B cell (primary cell): ENCODE measurements at regions not wholly inside any gene's neighbourhood (a gene's known extent, or its start where the extent isn't known, plus 50 kb on each side); places are given as distances from the start of the nearest gene placed in this dataset.

ENCODE experiments used
- ATAC-seq: fragments of 200-7000 bp; cut with Tn5 transposase; one replicate; pipeline ENCODE4 v1.10.0; 2021; ENCODE audit warnings: low read depth, mild to moderate bottlenecking, moderate number of reproducible peaks, moderate library complexity
- CTCF ChIA-PET: fragments of 350-600 bp; sonication (Branson Sonifier 250); formaldehyde crosslinking; loops from one replicate; lab custom pipeline; 2021; ENCODE audit warnings: antibody characterized with exemption, inconsistent platforms; lab: Charles Lee
- POLR2A ChIA-PET: fragments of 350-600 bp; sonication (Branson Sonifier 250); formaldehyde crosslinking; loops from one replicate; lab custom pipeline; 2021; ENCODE audit warnings: antibody characterized with exemption; lab: Charles Lee
- DNase-seq: peaks from one replicate; pipeline ENCODE4 v3.0.0; 2013
- H2AFZ ChIP-seq: 2 replicates; pipeline ENCODE4 v1.6.1; 2012; ENCODE audit warnings: mild to moderate bottlenecking, low read depth, low read length; ENCODE audit not compliant: insufficient read depth, poor library complexity, severe bottlenecking
- H3K27ac ChIP-seq, 2 donors: 1 replicate in 1 of 2; 2 replicates in 1 of 2; pipeline ENCODE4 v1.5.1; 2012 to 2013; ENCODE audit warnings: low read length in 2 of 2, mild to moderate bottlenecking in 2 of 2, moderate library complexity in 1 of 2
- H3K27me3 ChIP-seq, 4 experiments: fragments of 200-600 bp in 1 of 4; sonication (generic) in 1 of 4; replicated peaks in 1 of 4; 1 replicate in 2 of 4; 2 replicates in 2 of 4; pipeline versions ENCODE4 v1.6.1 to v1.7.0; 2013 to 2016; ENCODE audit warnings: low read length in 3 of 4, mild to moderate bottlenecking in 2 of 4, mixed read lengths in 1 of 4, moderate library complexity in 1 of 4; ENCODE audit not compliant: insufficient read depth in 4 of 4, control insufficient read depth in 3 of 4; ENCODE audit errors: control extremely low read depth in 1 of 4
- H3K36me3 ChIP-seq, 2 experiments: replicated peaks in 1 of 2; 1 replicate in 1 of 2; 2 replicates in 1 of 2; pipeline versions ENCODE4 v1.6.1 to v1.7.1; 2013; ENCODE audit warnings: low read length in 1 of 2; ENCODE audit not compliant: insufficient read depth in 2 of 2, control insufficient read depth in 1 of 2; ENCODE audit errors: control extremely low read depth in 1 of 2, extremely low read depth in 1 of 2
- H3K4me1 ChIP-seq, 2 donors: fragments of 200-600 bp in 1 of 2; sonication (generic) in 1 of 2; 1 replicate in 1 of 2; 2 replicates in 1 of 2; pipeline versions ENCODE4 v1.5.1 to v1.6.1; 2013 to 2017; ENCODE audit warnings: low read length in 2 of 2; ENCODE audit not compliant: control insufficient read depth in 2 of 2, insufficient read depth in 2 of 2
- H3K4me2 ChIP-seq: replicated peaks from 2 replicates; pipeline ENCODE3; 2012; ENCODE audit warnings: mild to moderate bottlenecking, low read depth, low read length; ENCODE audit not compliant: poor library complexity, severe bottlenecking
- H3K4me3 ChIP-seq, 5 experiments: fragments of 200-600 bp in 1 of 5; sonication (generic) in 1 of 5; 1 replicate in 3 of 5; 2 replicates in 2 of 5; pipeline versions ENCODE4 v1.5.1 to v1.7.0; 2011 to 2016; ENCODE audit warnings: low read length in 4 of 5, mild to moderate bottlenecking in 4 of 5, low read depth in 2 of 5, control low read depth in 1 of 5, moderate library complexity in 1 of 5; ENCODE audit not compliant: insufficient read depth in 1 of 5; ENCODE audit errors: control extremely low read depth in 1 of 5, extremely low read depth in 1 of 5
- H3K79me2 ChIP-seq: fragments of 200-600 bp; sonication (generic); one replicate; pipeline ENCODE4 v1.6.0; 2016; ENCODE audit warnings: low read length; ENCODE audit not compliant: control insufficient read depth, insufficient read depth
- H3K9ac ChIP-seq: fragments of 200-600 bp; sonication (generic); 2 replicates; pipeline ENCODE4 v1.6.1; 2017; ENCODE audit warnings: mild to moderate bottlenecking, low read length, moderate library complexity
- H3K9me3 ChIP-seq, 3 donors: one replicate each; pipeline versions ENCODE4 v1.6.1 to v1.7.1; 2013; ENCODE audit warnings: low read length in 2 of 3; ENCODE audit not compliant: control insufficient read depth in 2 of 3, insufficient read depth in 1 of 3; ENCODE audit errors: control extremely low read depth in 1 of 3
- H4K20me1 ChIP-seq: 2 replicates; pipeline ENCODE4 v1.6.0; 2012; ENCODE audit warnings: mild to moderate bottlenecking, low read length; ENCODE audit not compliant: insufficient read depth, control insufficient read depth, poor library complexity, severe bottlenecking
- H3K27ac Mint-ChIP-seq: one replicate; pipeline ENCODE4 v1.8.0; 2021; ENCODE audit warnings: mixed read lengths
- H3K27me3 Mint-ChIP-seq: one replicate; pipeline ENCODE4 v1.8.0; 2021; ENCODE audit warnings: mixed read lengths
- H3K4me1 Mint-ChIP-seq: one replicate; pipeline ENCODE4 v1.8.0; 2021; ENCODE audit warnings: mixed read lengths
- H3K4me3 Mint-ChIP-seq: one replicate; pipeline ENCODE4 v1.8.0; 2021; ENCODE audit warnings: mixed read lengths
- H3K9me3 Mint-ChIP-seq: one replicate; pipeline ENCODE4 v1.8.0; 2022; ENCODE audit warnings: mixed read lengths; ENCODE audit not compliant: insufficient read depth
- CTCF ChIP-seq: fragments of 200-600 bp; IDR thresholded peaks from one replicate; pipeline ENCODE4 v1.8.0; 2022; ENCODE audit warnings: antibody characterized with exemption, mild to moderate bottlenecking
- EZH2 ChIP-seq: IDR thresholded peaks from 2 replicates; pipeline ENCODE4 v1.6.1; 2012; ENCODE audit warnings: borderline replicate concordance, low read depth, mild to moderate bottlenecking, moderate library complexity, low read length; ENCODE audit not compliant: insufficient read depth, poor library complexity, severe bottlenecking
- WGBS: methylation state at CpG from one replicate; pipeline ENCODE4 v1.1.5; 2013; ENCODE audit warnings: missing lambda C conversion rate; ENCODE audit not compliant: insufficient coverage; 5-methylcytosine and 5-hydroxymethylcytosine counted together
- intact Hi-C: fragments of 100-400 bp; cut with micrococcal nuclease; formaldehyde crosslinking; loops from one replicate; pipeline ENCODE4 v1.10.0; 2022

GRCh38 chr17:77491921-77492445, 351.2 kb downstream of the SEC14L1 start:
- Histone ChIP-seq H3K4me3 (no peak overlapping the region), H3K4me1 (peaks cover 14 to 43% of the 10 kb centered on the region in 2 donors), H3K79me2 (peaks cover 23% of the 10 kb centered on the region), H3K4me2 (peak overlapping the region; percentile 59), H3K36me3 (peaks cover 3 to 90% of the 10 kb centered on the region in 2 experiments), H3K27me3 (no peaks in the 10 kb centered on the region), H2AFZ (no peak overlapping the region), H3K9ac (no peak overlapping the region), H3K27ac (peak overlapping the region; percentile 36 to 75), H3K9me3 (no peaks in the 10 kb centered on the region), H4K20me1 (peaks cover 33% of the 10 kb centered on the region)
- 52% methylated on average over 11 of the region's 16 CpGs for WGBS
- Mint-ChIP-seq H3K27me3 (no peaks in the 10 kb centered on the region), H3K4me1 (peaks cover 33% of the 10 kb centered on the region), H3K4me3 (peak overlapping the region; percentile 74), H3K27ac (peak overlapping the region; percentile 91), H3K9me3 (no peaks in the 10 kb centered on the region)
- DNase-seq (peak; percentile 82), ATAC-seq (peak; percentile 65)
- intact Hi-C loops, result loop anchor here (1.0 kb wide), 1 partner anchor 62 kb away; no protein-coding TSS in a partner anchor
- ChIA-PET POLR2A (interaction anchor here (0.8 to 2.0 kb wide), 7 partner anchors 39 to 92 kb away, joined by 3 to 10 read pairs (median 4); no protein-coding TSS in a partner anchor), CTCF (interaction anchor here (1.0 to 9.6 kb wide), 13 partner anchors 14 to 213 kb away, joined by 3 to 206 read pairs (median 4); no protein-coding TSS in a partner anchor)
- no peak for TF ChIP-seq EZH2
- no peak for TF ChIP-seq CTCF
